IMR-90 (cell line): ENCODE measurements at regions not wholly inside any gene's neighbourhood (a gene's known extent, or its start where the extent isn't known, plus 50 kb on each side); places are given as distances from the start of the nearest gene placed in this dataset.

Source experiments
- ATAC-seq: fragments of 200-7000 bp; cut with Tn5 transposase; 2 replicates; pipeline ENCODE4 v1.9.1; 2020; ENCODE audit warnings: low read depth, mild to moderate bottlenecking, moderate library complexity
- BruUV-seq: library from RNA; stranded (reverse); fragments of 400-500 nt; replicated peaks from 2 replicates; lab custom pipeline; 2021; lab: Mats Ljungman, UMichigan
- CTCF ChIA-PET: fragments of 300-600 bp; formaldehyde crosslinking; extraction: SDS; loops from one replicate; lab custom pipeline; 2021; ENCODE audit warnings: antibody characterized with exemption; lab: Yijun Ruan, JAX
- POLR2A ChIA-PET: fragments of 300-600 bp; sonication (Branson Sonifier 250); formaldehyde crosslinking; loops from one replicate; lab custom pipeline; 2022; ENCODE audit warnings: antibody characterized with exemption; ENCODE audit not compliant: unreplicated experiment; lab: Charles Lee
- DNase-seq: peaks from one replicate; pipeline ENCODE4 v3.0.0; 2013
- H2AFZ ChIP-seq: replicated peaks from 2 replicates; pipeline ENCODE3; 2013; ENCODE audit warnings: low read length, mild to moderate bottlenecking; ENCODE audit not compliant: poor library complexity
- H2AK5ac ChIP-seq: 2 replicates; pipeline ENCODE4 v1.6.1; 2013; ENCODE audit warnings: low read depth, low read length, inconsistent platforms
- H2AK9ac ChIP-seq: replicated peaks from 2 replicates; pipeline ENCODE3; 2013; ENCODE audit warnings: mild to moderate bottlenecking, low read depth, low read length, moderate library complexity; ENCODE audit not compliant: poor library complexity
- H2BK120ac ChIP-seq: 2 replicates; pipeline ENCODE4 v1.6.1; 2013; ENCODE audit warnings: low read depth, low read length, inconsistent platforms
- H2BK15ac ChIP-seq: 3 replicates; pipeline ENCODE4 v1.6.1; 2013; ENCODE audit warnings: low read depth, low read length, inconsistent platforms
- H2BK20ac ChIP-seq: 2 replicates; pipeline ENCODE4 v1.6.1; 2013; ENCODE audit warnings: low read depth, mild to moderate bottlenecking, inconsistent platforms, low read length, moderate library complexity
- H2BK5ac ChIP-seq: 2 replicates; pipeline ENCODE4 v1.6.1; 2013; ENCODE audit warnings: mild to moderate bottlenecking, low read depth, low read length, inconsistent platforms; ENCODE audit not compliant: poor library complexity, severe bottlenecking
- H3K14ac ChIP-seq: replicated peaks from 2 replicates; pipeline ENCODE4 v1.6.1; 2013; ENCODE audit warnings: low read depth, low read length, inconsistent platforms
- H3K18ac ChIP-seq: 2 replicates; pipeline ENCODE4 v1.6.1; 2013; ENCODE audit warnings: low read depth, low read length, control low read depth
- H3K23ac ChIP-seq: 2 replicates; pipeline ENCODE4 v1.6.1; 2013; ENCODE audit warnings: low read depth, low read length, inconsistent platforms
- H3K27ac ChIP-seq: 2 replicates; pipeline ENCODE4 v1.5.1; 2013; ENCODE audit warnings: mild to moderate bottlenecking, control low read depth, low read length; ENCODE audit not compliant: insufficient read depth
- H3K27me3 ChIP-seq: 2 replicates; pipeline ENCODE4 v1.6.1; 2013; ENCODE audit warnings: low read length; ENCODE audit not compliant: control insufficient read depth, insufficient read depth
- H3K36me3 ChIP-seq: 2 replicates; pipeline ENCODE4 v1.6.1; 2013; ENCODE audit warnings: low read length, mixed read lengths; ENCODE audit not compliant: control insufficient read depth, insufficient read depth
- H3K4ac ChIP-seq: 2 replicates; pipeline ENCODE4 v1.6.1; 2013; ENCODE audit warnings: low read depth, low read length, inconsistent platforms
- H3K4me1 ChIP-seq: 2 replicates; pipeline ENCODE4 v1.6.1; 2013; ENCODE audit warnings: low read length, mixed read lengths; ENCODE audit not compliant: control insufficient read depth, insufficient read depth
- H3K4me2 ChIP-seq: 2 replicates; pipeline ENCODE4 v1.6.1; 2013; ENCODE audit warnings: low read depth, mild to moderate bottlenecking, control low read depth, low read length, moderate library complexity
- H3K4me3 ChIP-seq: 2 replicates; pipeline ENCODE4 v1.5.1; 2013; ENCODE audit warnings: low read depth, mild to moderate bottlenecking, control low read depth, low read length, moderate library complexity; ENCODE audit not compliant: insufficient read depth
- H3K56ac ChIP-seq: 2 replicates; pipeline ENCODE4 v1.6.1; 2013; ENCODE audit warnings: low read length, inconsistent platforms; ENCODE audit not compliant: insufficient read depth; ENCODE audit errors: extremely low read depth
- H3K79me1 ChIP-seq, 2 experiments: 2 replicates each; pipeline ENCODE4 v1.6.1; 2013; ENCODE audit warnings: low read length in 2 of 2, inconsistent platforms in 1 of 2, low read depth in 1 of 2
- H3K9ac ChIP-seq: 2 replicates; pipeline ENCODE4 v1.6.1; 2013; ENCODE audit warnings: low read depth, low read length, control low read depth
- H3K9me1 ChIP-seq: 2 replicates; pipeline ENCODE4 v1.6.1; 2013; ENCODE audit warnings: low read length, inconsistent platforms; ENCODE audit not compliant: insufficient read depth
- H3K9me3 ChIP-seq: 2 replicates; pipeline ENCODE4 v1.6.1; 2013; ENCODE audit warnings: low read length; ENCODE audit not compliant: control insufficient read depth, insufficient read depth
- H4K20me1 ChIP-seq: 2 replicates; pipeline ENCODE4 v1.6.1; 2013; ENCODE audit warnings: low read length, inconsistent platforms; ENCODE audit not compliant: insufficient read depth
- H4K5ac ChIP-seq: 2 replicates; pipeline ENCODE4 v1.6.1; 2013; ENCODE audit warnings: mild to moderate bottlenecking, low read depth, low read length, control low read depth
- H4K8ac ChIP-seq, 2 experiments: 2 replicates each; pipeline ENCODE4 v1.6.1; 2013; ENCODE audit warnings: low read depth in 2 of 2, low read length in 2 of 2, control low read depth in 1 of 2, inconsistent platforms in 1 of 2
- H4K91ac ChIP-seq: 2 replicates; pipeline ENCODE4 v1.6.1; 2013; ENCODE audit warnings: low read depth, low read length, inconsistent platforms; ENCODE audit not compliant: insufficient read depth
- CHD1 ChIP-seq: IDR thresholded peaks from 2 replicates; pipeline ENCODE4 v1.6.1; 2012; ENCODE audit warnings: low read depth, low read length, improper control_type of control experiment
- CTCF ChIP-seq: conservative IDR thresholded peaks from 2 replicates; pipeline ENCODE4 v1.5.1; 2012; ENCODE audit warnings: mild to moderate bottlenecking, low read depth, low read length, improper control_type of control experiment
- MXI1 ChIP-seq: IDR thresholded peaks from 2 replicates; pipeline ENCODE4 v1.6.1; 2012; ENCODE audit warnings: low read depth, mild to moderate bottlenecking, low read length, moderate library complexity, borderline replicate concordance
- RAD21 ChIP-seq: IDR thresholded peaks from 2 replicates; pipeline ENCODE4 v1.6.1; 2012; ENCODE audit warnings: low read length, improper control_type of control experiment
- SMC3 ChIP-seq: fragments of 150-350 bp; IDR thresholded peaks from 2 replicates; pipeline ENCODE4 v1.6.1; 2016; ENCODE audit warnings: low read depth, mild to moderate bottlenecking, antibody characterized with exemption, low read length, moderate library complexity
- WGBS, 2 experiments: methylation state at CpG; one replicate each; pipeline versions ENCODE4 v1.1.5 to v1.1.7; 2013; ENCODE audit warnings: missing lambda C conversion rate in 2 of 2; ENCODE audit not compliant: insufficient read length in 1 of 2; ENCODE audit errors: extremely low coverage in 2 of 2; 5-methylcytosine and 5-hydroxymethylcytosine counted together
- dilution Hi-C: fragments of 300-500 bp; cut with HindIII; formaldehyde crosslinking; loops from one replicate; pipeline ENCODE4 v1.14.3; 2018; ENCODE audit warnings: low sequenced_read_pairs; ENCODE audit not compliant: unreplicated experiment
- in situ Hi-C: fragments of 300-500 bp; cut with MboI; formaldehyde crosslinking; loops from 3 replicates; pipeline ENCODE4 v1.14.3; 2019; ENCODE audit warnings: low sequenced_read_pairs, inconsistent platforms, mixed read lengths
- intact Hi-C: fragments of 100-400 bp; cut with micrococcal nuclease; formaldehyde crosslinking; loops from 2 replicates; pipeline ENCODE4 v1.10.0; 2022

DNA sequence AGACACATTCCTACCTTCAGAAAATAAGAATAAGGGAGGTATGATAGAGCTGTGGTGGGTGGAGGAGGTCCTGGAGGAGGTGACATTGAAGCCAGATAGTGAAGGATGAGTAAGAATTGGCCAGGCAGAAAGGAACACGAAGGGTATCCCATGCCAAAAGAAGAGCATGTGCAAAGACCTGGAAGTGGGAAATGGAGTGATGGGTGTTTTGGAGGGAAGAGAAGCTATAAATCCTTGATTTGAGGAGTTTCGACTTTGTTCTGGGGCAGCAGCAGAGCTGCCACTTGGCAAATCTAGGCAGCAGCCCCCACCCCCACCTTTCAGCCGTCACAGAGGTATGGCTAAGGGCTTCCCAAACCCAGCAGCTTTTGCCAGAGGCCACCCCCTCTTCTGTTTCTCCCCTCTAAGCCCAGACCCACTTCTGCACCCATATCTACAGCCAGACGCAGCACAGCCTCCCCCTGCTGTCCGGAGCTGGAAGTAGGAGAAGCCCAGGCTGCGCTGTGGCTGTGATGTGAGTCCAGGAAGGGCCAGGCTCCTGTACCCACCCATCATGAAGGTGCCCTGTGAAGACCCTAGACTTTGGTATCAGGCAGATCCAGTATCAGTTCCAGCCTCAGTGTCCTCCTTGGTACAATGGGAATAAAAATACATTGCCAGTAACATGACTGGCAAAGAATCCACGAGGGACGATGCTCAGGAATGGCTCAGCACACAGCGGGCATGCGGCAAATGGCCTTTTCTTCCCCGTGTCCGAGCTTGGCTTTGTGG lies 188.7 kb upstream of the LINGO1 start:
- WGBS, 2 experiments = 36% methylated on average over 10 of the region's 12 CpGs; no CpG with 5 or more reads in 1 of the 2 experiments
- Histone ChIP-seq H2AFZ (no peak overlapping the region), H3K9ac (no peak overlapping the region), H3K27ac (no peak overlapping the region), H3K4me3 (no peak overlapping the region), H3K9me3 (no peaks in the 10 kb centered on the region), H4K20me1 (0 out of 2 replicates have a peak, but pooled peaks cover 3% of the 10 kb centered on the region), H3K4ac (no peak overlapping the region), H3K18ac (no peak overlapping the region), H2BK5ac (no peak overlapping the region), H2BK15ac (no peak overlapping the region), H3K4me1 (no peaks in the 10 kb centered on the region), H4K5ac (no peak overlapping the region), H4K8ac (no peak overlapping the region), H3K9me1 (no peaks in the 10 kb centered on the region), H3K36me3 (no peaks in the 10 kb centered on the region), H3K27me3 (peaks cover 83% of the 10 kb centered on the region), H2AK5ac (no peak overlapping the region), H3K23ac (no peak overlapping the region), H2BK120ac (no peak overlapping the region), H3K4me2 (no peak overlapping the region), H3K79me1 (no peaks in the 10 kb centered on the region), H3K56ac (no peak overlapping the region), H3K14ac (no peak overlapping the region), H4K91ac (no peak overlapping the region), H2BK20ac (no peak overlapping the region), H2AK9ac (no peak overlapping the region)
- TF ChIP-seq RAD21 = peak; percentile 72
- TF ChIP-seq CTCF = peak; percentile 73
- TF ChIP-seq MXI1 = no peak
- no peak for TF ChIP-seq CHD1
- peak; percentile 64 for TF ChIP-seq SMC3
- intact Hi-C loops = loop anchor here (1.0 kb wide), 1 partner anchor 188 kb away; no protein-coding TSS in a partner anchor
- ATAC-seq (peak; percentile 94), DNase-seq (peak; percentile 47)
- BruUV-seq = no TSS peak
- dilution Hi-C loops = no loop called here
- CTCF ChIA-PET = interaction anchor here (0.5 to 2.4 kb wide), 7 partner anchors 8 to 881 kb away, joined by 3 to 19 read pairs (median 3); partner anchors contain the start of gene LINGO1
- POLR2A ChIA-PET = no interaction called here
- in situ Hi-C loops = no loop called here
